GM18519 (cell line): ENCODE measurements at regions not wholly inside any gene's neighbourhood (a gene's known extent, or its start where the extent isn't known, plus 50 kb on each side); places are given as distances from the start of the nearest gene placed in this dataset.
A peak's percentile ranks its signal among the peaks of the same experiment; 100 is the strongest.

Source experiments
- ATAC-seq: cut with Tn5 transposase; IDR thresholded peaks from one replicate; pipeline ENCODE4 v1.9.1; 2021; ENCODE audit warnings: mild to moderate bottlenecking, moderate library complexity; ENCODE audit not compliant: unreplicated experiment, low FRiP score

- peak; percentile 98 for ATAC-seq
These were observed 51.7 kb upstream of the NUP160 start for GRCh38 chr11:47899801-47900200.
